GM12872 (cell line): ENCODE measurements at regions not wholly inside any gene's neighbourhood (a gene's known extent, or its start where the extent isn't known, plus 50 kb on each side); places are given as distances from the start of the nearest gene placed in this dataset.

Experiments
- CTCF ChIP-seq: IDR thresholded peaks from 3 replicates; pipeline ENCODE4 v1.5.1; 2011; ENCODE audit warnings: low read depth, mild to moderate bottlenecking, low read length, moderate library complexity; ENCODE audit not compliant: insufficient read depth

GRCh38 chr9:2345013-2345412 lies 276.6 kb upstream of the VLDLR start:
- no peak for TF ChIP-seq CTCF

DNA sequence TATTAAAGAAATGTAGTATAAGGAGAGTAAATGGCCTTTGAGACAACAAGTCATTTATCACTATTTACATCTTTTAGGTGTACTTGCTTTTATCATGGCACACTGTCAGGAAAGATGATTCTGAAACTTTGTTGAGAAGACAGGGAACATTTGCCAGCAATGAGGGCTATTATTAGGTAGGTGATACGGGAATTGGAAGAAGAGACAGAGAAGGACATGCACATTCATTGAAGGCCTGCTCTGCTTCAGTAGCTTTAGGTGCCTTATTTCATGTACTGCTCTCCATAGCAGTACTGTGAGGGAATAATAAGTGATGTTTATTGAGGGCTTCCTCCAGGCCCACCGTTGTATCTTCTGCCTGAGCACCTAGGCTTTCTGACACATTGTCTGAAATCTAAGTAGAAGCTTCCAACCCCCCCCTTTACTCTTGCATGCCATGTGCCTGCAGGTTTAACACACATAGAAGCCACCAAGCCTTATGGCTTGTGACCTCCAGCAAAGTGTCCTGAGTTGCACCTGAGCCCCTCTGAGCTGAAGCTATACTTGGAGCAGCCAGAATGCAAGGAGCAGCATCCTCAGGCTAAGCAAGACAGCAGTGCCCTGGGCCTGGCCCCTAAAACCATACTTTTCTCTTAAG lies 275.2 kb upstream of the VLDLR start:
- no peak for TF ChIP-seq CTCF

GRCh38 chr9:2351324-2351723 lies 270.3 kb upstream of the VLDLR start:
- TF ChIP-seq CTCF = no peak

DNA sequence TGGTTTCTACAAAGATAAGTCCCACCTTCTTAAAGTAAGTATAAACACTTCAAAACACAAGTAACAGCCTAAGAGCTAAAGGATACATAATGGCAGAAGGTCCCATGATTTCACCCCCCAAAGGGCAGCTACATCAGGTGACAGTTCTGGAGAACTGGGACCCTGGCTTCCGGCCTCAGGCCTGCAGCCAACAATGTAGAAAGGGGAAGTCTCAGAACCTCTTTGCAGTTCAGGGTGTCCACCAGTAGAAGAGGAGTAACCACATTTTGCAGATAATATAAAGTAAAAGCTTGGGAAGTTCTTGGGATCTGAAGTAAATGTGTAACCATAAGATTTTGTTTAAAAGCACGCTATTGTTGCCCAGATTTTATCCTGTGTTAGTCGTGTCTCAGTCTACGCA lies 267.4 kb upstream of the VLDLR start:
- TF ChIP-seq CTCF = no peak

DNA sequence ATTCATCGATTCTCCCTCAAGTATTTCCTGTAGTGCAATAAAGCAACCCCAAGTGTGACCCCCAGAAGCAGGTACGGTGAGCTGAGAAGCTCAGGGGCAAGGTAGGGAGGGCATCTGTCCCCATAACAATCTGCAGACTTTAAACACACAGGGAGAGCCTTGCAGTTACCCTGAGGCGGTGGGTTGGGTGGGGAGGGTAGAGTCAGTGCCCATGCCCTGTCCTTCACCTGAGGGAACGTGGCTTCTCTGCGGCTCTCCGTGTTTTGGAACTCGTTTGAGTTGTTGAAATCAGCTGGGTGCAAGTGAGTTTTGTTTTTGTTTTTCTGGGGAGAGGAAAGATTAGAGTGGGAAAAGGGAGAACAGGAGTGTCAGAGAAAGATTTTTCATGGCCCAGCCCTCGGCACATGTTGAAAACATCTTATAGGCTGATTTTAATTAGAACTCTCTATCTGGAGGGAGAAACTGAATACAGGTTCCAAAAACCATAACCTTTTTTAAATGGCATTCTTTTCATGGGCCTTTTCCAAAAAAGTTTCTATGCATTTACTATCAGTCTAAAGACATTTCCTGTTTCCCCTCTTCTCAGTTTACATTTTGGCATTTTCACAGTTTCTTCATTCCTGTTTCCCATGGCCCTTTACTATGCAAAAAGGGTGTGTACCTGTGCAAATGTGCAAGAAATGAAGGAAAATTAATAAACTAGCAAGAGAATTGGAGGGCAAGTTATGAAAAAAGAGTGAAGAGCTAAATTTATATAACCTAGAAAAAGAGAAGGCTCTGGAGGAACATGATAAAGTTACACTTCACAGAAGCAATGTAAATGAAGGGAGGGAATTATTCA lies 266.5 kb upstream of the VLDLR start:
- no peak for TF ChIP-seq CTCF

GRCh38 chr9:2355697-2355983 lies 265.9 kb upstream of the VLDLR start:
- TF ChIP-seq CTCF = no peak

- no peak for TF ChIP-seq CTCF
Measured at GRCh38 chr9:2356041-2356790, 265.4 kb upstream of the VLDLR start.
